SK-N-MC (cell line): ENCODE measurements at regions not wholly inside any gene's neighbourhood (a gene's known extent, or its start where the extent isn't known, plus 50 kb on each side); places are given as distances from the start of the nearest gene placed in this dataset.

ENCODE experiments used
- EZH2 ChIP-seq: fragments of 200-600 bp; sonication (generic); IDR thresholded peaks from one replicate; pipeline ENCODE4 v1.6.1; 2017; ENCODE audit warnings: antibody characterized with exemption
- POLR2AphosphoS5 ChIP-seq: IDR thresholded peaks from 2 replicates; pipeline ENCODE4 v1.6.1; 2012; ENCODE audit warnings: mild to moderate bottlenecking, low read depth, low read length, borderline replicate concordance

DNA sequence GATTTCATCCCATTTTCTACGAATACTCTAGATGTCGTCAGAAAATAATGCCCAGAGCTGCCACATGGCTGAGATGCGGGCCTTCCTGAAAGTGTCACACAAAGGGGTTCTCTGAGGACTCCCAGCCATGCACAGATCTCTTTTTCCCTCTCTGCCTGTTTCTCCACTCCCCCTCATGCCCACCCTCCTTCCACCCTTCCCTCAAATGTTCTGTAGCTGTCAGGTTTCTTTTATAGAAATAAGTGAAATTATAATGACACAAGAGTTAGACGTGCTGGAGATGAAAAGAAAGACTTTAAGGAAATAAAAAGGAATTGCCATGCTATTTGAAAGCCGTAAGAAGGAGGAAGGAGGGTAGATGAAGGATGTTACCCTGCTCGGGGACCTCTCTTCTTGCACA is 819.3 kb upstream of the CELF2 start:
- TF ChIP-seq EZH2 = no peak
- no peak for TF ChIP-seq POLR2AphosphoS5
